Choroid plexus epithelial cell (primary cell): ENCODE measurements at regions not wholly inside any gene's neighbourhood (a gene's known extent, or its start where the extent isn't known, plus 50 kb on each side); places are given as distances from the start of the nearest gene placed in this dataset.

ENCODE experiments used
- DNase-seq: peaks from one replicate; pipeline ENCODE4 v3.0.0-alpha.2; 2010; ENCODE audit warnings: low read depth
- H3K4me3 ChIP-seq: 2 replicates; pipeline ENCODE4 v1.5.1; 2011; ENCODE audit warnings: low read depth, mild to moderate bottlenecking, control low read depth, low read length, moderate library complexity
- TF ChIP-seq, protein P1 (sequence below): conservative IDR thresholded peaks from 2 replicates; pipeline ENCODE4 v1.5.1; 2011; ENCODE audit warnings: low read depth, mild to moderate bottlenecking, control low read depth, inconsistent platforms, low read length, moderate library complexity

DNA sequence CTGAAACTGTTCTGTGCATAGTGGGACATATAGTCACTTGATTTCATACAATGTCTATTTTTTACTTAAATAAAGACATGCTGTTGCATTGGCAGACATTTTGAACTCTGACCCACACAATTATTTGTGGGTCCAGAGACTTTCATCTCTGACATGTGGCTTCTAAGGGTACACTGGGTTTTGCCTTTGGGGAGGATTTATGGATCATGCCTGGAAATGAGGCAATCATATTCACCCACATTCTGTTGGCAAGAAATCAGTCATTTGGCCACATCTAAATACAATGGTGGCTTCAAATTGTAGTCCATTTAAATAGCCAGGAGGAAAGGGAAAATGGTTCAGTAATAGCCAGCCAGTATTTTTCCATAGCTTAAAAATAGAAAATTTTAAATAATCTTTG lies 238.3 kb upstream of the KLF12 start:
- DNase-seq: no peak
- TF ChIP-seq, protein P1, sequence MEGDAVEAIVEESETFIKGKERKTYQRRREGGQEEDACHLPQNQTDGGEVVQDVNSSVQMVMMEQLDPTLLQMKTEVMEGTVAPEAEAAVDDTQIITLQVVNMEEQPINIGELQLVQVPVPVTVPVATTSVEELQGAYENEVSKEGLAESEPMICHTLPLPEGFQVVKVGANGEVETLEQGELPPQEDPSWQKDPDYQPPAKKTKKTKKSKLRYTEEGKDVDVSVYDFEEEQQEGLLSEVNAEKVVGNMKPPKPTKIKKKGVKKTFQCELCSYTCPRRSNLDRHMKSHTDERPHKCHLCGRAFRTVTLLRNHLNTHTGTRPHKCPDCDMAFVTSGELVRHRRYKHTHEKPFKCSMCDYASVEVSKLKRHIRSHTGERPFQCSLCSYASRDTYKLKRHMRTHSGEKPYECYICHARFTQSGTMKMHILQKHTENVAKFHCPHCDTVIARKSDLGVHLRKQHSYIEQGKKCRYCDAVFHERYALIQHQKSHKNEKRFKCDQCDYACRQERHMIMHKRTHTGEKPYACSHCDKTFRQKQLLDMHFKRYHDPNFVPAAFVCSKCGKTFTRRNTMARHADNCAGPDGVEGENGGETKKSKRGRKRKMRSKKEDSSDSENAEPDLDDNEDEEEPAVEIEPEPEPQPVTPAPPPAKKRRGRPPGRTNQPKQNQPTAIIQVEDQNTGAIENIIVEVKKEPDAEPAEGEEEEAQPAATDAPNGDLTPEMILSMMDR: no peak
- H3K4me3 ChIP-seq: no peak overlapping the region

DNA sequence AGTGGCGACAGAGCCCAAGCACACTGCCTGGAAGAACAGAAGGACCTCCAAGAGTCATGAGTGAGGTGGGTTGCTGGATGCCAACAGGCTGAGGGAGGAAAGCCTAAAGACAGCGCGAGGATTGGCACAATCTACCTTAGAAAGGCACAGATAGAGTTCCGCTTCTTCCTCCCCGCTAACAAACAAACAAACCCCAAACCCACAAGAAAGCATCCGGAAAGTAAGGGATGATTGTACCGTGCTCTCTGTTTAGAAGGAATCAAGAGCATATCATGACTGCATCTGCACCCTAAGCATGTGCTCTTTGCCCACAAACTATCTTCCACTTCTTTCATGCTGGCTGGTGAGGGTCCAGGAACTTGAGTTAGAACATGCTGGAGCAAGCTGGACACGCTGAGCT lies 233.0 kb upstream of the KLF12 start:
- no peak for DNase-seq
- TF ChIP-seq, protein P1: no peak
- H3K4me3 ChIP-seq: no peak overlapping the region

DNA sequence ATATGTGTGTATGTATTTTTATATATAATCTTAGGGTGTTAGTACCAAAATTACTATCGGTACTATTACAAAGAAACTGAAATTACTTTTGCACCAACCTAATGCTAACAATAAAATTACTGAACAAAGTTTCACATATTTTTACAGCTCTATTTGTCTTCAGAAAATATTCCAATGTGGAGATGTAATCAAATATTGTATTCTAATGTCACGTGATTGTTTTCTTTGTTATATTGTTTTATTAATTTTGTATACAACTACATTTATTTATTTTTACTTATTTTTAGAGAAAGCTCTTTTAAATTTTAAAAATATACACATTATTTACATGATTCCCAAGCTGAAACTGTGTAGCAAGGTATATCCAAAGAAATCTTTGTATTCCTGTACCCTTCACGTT lies 227.1 kb upstream of the KLF12 start:
- TF ChIP-seq, protein P1: no peak
- H3K4me3 ChIP-seq: no peak overlapping the region
- no peak for DNase-seq

DNA sequence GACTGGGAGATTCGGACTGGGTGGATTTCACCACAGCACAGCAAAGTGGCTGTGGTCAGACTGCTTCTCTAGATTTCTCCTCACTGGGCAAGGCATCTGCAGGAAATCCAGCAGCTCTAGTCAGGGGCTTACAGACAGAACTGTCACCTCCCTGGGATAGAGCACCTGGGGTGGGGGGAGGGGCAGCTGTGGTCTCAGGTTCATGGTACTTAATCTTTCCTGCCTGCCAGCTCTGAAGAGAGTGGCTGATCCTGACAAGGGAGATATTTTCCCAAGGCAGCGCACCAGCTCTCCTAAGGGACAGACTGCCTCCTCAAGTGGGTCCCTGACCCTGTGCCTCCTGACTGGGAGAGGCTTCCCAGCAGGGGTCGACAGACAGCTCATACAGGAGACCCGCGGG lies 212.8 kb upstream of the KLF12 start:
- no peak overlapping the region for H3K4me3 ChIP-seq
- DNase-seq: no peak
- TF ChIP-seq, protein P1: no peak

DNA sequence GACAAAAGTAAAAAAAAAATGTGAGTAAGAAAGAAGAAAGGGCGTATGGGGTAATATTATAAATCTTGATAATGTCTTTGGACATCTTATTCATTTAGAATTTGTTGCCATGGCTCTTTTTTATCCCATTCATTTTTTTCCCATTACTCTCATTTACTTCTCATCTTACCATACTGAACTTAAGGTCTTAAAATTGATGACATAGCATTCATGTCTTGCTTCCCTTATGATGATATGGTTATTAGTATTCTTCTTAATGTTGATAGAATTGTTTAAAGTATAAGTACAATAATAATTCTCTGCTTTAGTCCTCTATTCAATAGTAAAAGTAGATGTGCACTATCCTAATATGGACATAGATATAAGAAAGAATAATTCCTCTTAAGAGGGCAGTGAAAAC lies 204.1 kb upstream of the KLF12 start:
- no peak overlapping the region for H3K4me3 ChIP-seq
- no peak for DNase-seq
- TF ChIP-seq, protein P1: no peak

DNA sequence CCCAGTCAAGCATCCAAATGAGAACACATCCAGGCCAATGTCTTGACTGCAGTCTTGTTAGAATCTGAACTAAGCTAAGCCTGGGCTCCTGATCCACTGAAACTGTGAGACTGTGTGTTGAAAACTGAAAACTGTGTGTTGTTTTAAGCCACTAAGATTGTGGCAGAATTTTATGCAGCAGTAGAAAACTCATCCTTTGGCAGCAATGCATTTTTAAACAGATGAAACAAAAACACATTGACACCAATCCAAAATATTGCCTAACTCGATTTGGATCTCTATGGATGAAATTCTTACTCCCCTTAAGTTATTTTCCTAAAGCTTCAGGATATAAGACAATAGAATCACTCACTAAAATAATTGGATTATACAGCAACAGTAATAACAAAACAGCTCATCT lies 202.3 kb upstream of the KLF12 start:
- TF ChIP-seq, protein P1: no peak
- H3K4me3 ChIP-seq: no peak overlapping the region
- no peak for DNase-seq

DNA sequence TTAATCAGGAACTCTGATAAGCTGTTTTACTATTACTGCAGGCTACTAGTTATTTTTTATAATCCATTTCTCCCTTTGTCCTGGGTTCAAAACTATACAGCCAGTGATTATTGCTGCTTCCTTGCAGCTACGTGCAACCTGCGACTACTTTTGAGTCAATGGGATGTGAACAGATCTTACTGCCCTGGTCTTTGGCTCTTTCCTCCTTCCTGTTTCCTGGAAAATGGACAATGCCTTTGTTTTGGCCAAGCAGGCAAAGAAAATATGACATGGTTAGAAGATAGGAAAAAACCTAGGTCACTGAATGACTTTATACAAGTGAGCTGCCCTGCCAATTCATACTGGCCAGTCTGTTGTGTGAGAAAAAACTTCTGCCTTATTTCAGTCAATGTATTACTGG lies 201.2 kb upstream of the KLF12 start:
- no peak for DNase-seq
- no peak overlapping the region for H3K4me3 ChIP-seq
- TF ChIP-seq, protein P1: no peak
